Activated CD4-positive, alpha-beta T cell treated with anti-CD3 and anti-CD28 coated beads, Interleukin-2, amount 50 U/mL, for 4 hours (primary cell): ENCODE measurements at regions not wholly inside any gene's neighbourhood (a gene's known extent, or its start where the extent isn't known, plus 50 kb on each side); places are given as distances from the start of the nearest gene placed in this dataset.
"Not testable (repeated sequence)": the region's sequence is repeated elsewhere in the genome, so short reads cannot be mapped to it uniquely, and the experiment has no call there.

ENCODE experiments used
- DNase-seq, 2 experiments: peaks; one replicate each; pipeline ENCODE4 v3.0.0-alpha.2; 2020

DNA sequence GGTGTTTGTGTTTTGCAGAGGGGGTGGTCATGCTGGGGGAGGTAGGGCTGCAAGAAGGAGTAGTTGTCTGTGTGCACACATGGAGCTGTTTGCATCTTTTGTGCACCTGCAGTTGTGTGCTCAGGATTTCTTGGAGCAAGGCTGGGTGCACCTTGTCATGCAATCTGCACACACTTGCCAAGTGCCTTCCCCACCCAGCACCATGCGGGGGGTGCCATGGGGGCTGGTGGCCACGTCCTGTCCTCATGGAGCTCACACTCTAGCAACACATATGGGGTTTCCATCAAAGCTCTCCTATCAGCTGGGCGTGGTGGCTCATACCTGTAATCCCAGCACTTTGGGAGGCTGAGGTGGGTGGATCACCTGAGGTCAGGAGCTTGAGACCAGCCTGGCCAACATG lies 111.6 kb downstream of the CRLF3 start:
- DNase-seq, result not testable (repeated sequence)

DNA sequence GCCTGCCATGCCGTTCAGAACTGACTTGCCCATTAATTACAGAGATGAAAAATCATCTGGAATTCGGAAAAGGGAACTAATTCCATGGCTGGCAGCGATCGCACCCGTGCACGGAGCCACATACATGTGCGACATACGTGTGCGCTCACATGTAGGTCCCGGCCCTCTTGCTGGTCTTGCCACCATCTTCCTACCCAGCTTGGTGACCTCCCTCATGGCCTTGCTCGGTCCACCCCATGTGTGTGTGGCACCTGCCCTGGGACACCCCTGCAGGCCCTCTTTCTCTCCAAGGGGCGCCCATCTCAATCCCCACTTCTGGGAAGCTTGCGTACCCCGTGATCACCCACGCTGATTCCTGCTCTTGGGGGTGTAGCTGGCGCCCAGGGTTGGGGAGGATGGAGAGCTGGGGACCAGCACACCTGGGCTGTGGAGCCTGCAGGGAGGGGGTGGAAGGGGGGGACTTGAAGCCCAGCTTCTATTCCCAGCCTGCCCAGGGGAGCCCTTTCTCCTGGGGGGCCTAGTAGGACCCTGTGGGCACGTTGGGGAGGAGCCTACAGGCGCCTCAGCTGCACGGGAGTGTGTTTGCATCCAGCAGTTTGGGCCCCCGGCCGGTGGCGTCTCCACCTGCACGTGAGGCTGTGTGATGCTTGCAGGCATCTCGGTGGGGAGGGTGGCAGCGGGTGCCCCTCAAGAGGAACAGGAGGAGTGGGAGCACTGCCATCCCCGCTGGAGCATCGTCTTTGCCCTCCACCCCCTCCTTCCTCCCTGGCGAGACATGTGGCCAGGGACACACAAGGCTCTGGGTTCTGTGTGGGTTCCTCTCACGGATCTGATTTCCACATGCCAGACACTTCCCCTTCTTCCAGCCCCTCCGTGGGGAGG lies 112.6 kb downstream of the CRLF3 start:
- not testable (repeated sequence) for DNase-seq

DNA sequence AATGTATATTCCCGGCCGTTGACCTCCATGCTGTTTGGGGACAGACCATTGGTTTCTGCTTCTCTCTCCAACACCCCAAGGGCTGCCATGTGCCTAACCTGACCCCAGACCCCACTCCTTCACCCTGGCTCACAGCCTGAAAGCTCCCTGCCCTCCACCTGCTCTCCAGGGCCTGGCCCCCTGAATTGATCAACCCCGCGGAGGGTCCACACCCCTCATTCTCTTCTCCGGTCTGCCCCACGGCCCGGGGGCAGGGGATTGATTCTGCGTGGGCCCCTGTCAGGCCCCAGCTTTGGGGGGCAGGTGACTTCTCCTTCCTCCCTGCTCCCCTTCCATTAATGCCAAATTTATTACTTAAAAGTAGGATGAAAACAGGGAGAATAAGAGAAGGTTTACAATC lies 113.3 kb downstream of the CRLF3 start:
- DNase-seq, result not testable (repeated sequence)

GRCh38 chr17:30710276-30711088 lies 114.0 kb downstream of the CRLF3 start:
- DNase-seq, result not testable (repeated sequence)

GRCh38 chr17:30709561-30710275 lies 114.8 kb downstream of the CRLF3 start:
- DNase-seq, result peak in 1 of 2 experiments; percentile 20

DNA sequence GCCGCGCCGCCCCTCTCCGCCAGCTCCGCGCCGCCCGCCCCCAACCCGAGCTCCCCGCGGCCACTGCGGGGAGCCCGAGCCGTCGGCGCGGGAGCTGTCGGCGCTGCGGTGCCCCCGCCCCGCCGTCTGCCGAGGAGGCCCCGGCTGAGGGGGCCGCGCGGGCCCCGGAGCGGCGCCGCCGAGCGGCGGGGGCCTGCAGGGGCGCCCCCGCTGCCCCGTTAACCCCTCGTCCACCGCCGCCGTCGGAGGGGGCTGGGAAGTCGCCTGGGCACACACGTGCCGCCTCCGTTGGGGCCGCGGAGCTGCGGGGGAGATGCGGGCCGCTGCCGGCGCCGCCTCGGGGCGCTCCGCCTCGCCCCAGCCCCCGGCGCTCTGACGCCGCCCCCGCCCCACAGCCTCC lies 115.4 kb downstream of the CRLF3 start:
- not testable (repeated sequence) for DNase-seq

- DNase-seq, result peak; percentile 56 to 58
Measured at GRCh38 chr17:30708241-30709078, 116.0 kb downstream of the CRLF3 start.

DNA sequence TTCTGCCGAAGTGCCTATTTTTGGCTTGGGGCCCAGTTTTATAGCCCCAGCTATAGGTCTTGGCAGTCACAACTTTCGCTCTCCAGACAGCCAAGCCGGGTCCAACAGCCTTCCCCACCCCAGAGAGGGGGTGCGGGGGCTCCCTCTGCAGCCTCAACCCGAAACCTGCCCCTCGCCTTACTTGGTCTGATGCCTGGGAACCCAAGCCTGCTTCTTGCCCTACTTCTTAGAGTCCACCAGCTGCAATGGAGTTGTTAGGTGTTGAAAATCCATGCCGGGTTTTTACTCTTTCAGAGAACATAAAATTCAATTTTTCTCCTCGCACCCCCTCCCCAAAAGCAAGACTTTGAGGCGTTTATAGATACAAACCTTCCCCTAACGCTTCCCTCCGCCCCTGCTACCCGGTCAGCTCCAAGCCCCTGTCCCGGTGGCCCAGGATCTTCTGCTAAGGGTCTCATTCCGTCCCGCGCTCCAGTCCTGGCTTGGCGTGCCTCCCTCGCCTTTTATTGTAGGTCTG lies 116.7 kb downstream of the CRLF3 start:
- not testable (repeated sequence) for DNase-seq

GRCh38 chr17:30706461-30707335 lies 117.8 kb downstream of the CRLF3 start:
- not testable (repeated sequence) for DNase-seq

- DNase-seq, result not testable (repeated sequence)
Measured at GRCh38 chr17:30706004-30706403, 118.5 kb downstream of the CRLF3 start.

- no peak for DNase-seq
Measured at GRCh38 chr17:30701498-30701989, 122.9 kb downstream of the CRLF3 start.

GRCh38 chr17:30700833-30701232 lies 123.7 kb downstream of the CRLF3 start:
- DNase-seq, result not testable (repeated sequence)

GRCh38 chr17:30697619-30698460 lies 126.7 kb downstream of the CRLF3 start:
- DNase-seq, result peak; percentile 66 to 69

GRCh38 chr17:30696234-30696633 lies 128.3 kb downstream of the CRLF3 start:
- no peak for DNase-seq

- DNase-seq, result not testable (repeated sequence)
Measured at GRCh38 chr17:30695265-30695811, 129.2 kb downstream of the CRLF3 start.

GRCh38 chr17:30693772-30694171 lies 130.7 kb downstream of the CRLF3 start:
- DNase-seq, result peak; percentile 38 to 47

- not testable (repeated sequence) for DNase-seq
Measured at GRCh38 chr17:30689266-30690000, 135.1 kb downstream of the CRLF3 start.
